PC-9 (cell line): ENCODE measurements at regions not wholly inside any gene's neighbourhood (a gene's known extent, or its start where the extent isn't known, plus 50 kb on each side); places are given as distances from the start of the nearest gene placed in this dataset.

Source experiments
- CTCF ChIP-seq: fragments of 200-600 bp; sonication (generic); conservative IDR thresholded peaks from 2 replicates; pipeline ENCODE4 v1.6.1; 2017; ENCODE audit warnings: mixed run types, antibody characterized with exemption, mild to moderate bottlenecking, moderate library complexity
- EZH2 ChIP-seq: fragments of 200-600 bp; sonication (generic); IDR thresholded peaks from 2 replicates; pipeline ENCODE4 v1.8.0; 2017; ENCODE audit warnings: antibody characterized with exemption, low read depth

DNA sequence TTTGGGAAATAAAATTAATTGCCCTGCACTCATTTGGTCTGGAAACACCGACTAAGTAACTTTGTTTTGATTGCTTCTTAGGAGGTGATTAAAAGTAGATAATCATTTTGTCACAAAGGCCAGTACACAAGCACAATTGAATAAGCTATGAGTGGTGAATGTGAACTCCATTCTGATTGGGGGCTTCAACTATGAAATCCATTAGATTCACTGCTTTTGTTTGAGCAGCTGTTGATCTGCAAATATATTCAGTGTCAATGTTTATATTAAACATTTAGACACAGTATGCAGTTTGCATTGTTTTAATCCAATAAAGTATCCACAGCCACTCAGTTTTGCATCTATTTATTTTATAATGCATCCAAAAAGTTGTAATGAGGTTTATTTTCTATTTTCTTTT lies 817.5 kb downstream of the CDH11 start:
- TF ChIP-seq CTCF: no peak
- no peak for TF ChIP-seq EZH2
